ENCODE measurements at regions not wholly inside any gene's neighbourhood (a gene's known extent, or its start where the extent isn't known, plus 50 kb on each side); places are given as distances from the start of the nearest gene placed in this dataset.

DNA sequence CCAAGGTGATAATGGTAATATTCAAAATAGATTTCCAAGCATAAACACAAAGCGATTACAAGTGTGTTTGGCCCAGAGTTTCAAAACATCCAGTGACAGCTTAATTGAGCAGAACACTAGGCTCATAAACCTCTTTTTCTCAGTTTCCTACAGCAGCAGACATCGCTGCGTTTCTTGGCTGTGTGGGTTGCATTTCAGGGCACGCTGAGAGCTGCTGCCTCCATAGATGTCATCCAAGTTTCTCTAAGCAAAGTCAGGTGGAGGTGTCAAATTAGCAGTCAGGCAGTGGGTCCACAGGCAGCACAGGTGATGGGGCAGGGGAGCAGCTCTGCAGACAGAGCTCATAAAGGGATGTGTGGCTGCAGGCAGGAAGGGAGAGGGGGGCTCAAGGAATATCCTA, 50.5 kb upstream of the COL13A1 start (continued):
- TF ChIP-seq, protein P1, sequence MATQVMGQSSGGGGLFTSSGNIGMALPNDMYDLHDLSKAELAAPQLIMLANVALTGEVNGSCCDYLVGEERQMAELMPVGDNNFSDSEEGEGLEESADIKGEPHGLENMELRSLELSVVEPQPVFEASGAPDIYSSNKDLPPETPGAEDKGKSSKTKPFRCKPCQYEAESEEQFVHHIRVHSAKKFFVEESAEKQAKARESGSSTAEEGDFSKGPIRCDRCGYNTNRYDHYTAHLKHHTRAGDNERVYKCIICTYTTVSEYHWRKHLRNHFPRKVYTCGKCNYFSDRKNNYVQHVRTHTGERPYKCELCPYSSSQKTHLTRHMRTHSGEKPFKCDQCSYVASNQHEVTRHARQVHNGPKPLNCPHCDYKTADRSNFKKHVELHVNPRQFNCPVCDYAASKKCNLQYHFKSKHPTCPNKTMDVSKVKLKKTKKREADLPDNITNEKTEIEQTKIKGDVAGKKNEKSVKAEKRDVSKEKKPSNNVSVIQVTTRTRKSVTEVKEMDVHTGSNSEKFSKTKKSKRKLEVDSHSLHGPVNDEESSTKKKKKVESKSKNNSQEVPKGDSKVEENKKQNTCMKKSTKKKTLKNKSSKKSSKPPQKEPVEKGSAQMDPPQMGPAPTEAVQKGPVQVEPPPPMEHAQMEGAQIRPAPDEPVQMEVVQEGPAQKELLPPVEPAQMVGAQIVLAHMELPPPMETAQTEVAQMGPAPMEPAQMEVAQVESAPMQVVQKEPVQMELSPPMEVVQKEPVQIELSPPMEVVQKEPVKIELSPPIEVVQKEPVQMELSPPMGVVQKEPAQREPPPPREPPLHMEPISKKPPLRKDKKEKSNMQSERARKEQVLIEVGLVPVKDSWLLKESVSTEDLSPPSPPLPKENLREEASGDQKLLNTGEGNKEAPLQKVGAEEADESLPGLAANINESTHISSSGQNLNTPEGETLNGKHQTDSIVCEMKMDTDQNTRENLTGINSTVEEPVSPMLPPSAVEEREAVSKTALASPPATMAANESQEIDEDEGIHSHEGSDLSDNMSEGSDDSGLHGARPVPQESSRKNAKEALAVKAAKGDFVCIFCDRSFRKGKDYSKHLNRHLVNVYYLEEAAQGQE (IDR thresholded peaks at IDR 0.05; ENCODE audit: borderline replicate concordance): no peak
- TF ChIP-seq, protein P1 (CRISPR knock-in tag; IDR thresholded peaks at IDR 0.05; ENCODE audit: low read depth): no peak
- TF ChIP-seq SRSF3 (IDR thresholded peaks at IDR 0.05; ENCODE audit: insufficient read depth, low read length): no peak
- TF ChIP-seq HMG20B (CRISPR knock-in tag; IDR thresholded peaks at IDR 0.05): no peak
- no peak for TF ChIP-seq ESRRA (IDR thresholded peaks at IDR 0.05; ENCODE audit: borderline replicate concordance, low read depth)
- no peak for TF ChIP-seq ILK (tag; IDR thresholded peaks at IDR 0.05; ENCODE audit: borderline replicate concordance, low read depth)
- TF ChIP-seq, protein P2, sequence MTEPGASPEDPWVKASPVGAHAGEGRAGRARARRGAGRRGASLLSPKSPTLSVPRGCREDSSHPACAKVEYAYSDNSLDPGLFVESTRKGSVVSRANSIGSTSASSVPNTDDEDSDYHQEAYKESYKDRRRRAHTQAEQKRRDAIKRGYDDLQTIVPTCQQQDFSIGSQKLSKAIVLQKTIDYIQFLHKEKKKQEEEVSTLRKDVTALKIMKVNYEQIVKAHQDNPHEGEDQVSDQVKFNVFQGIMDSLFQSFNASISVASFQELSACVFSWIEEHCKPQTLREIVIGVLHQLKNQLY (CRISPR knock-in tag; conservative IDR thresholded peaks at IDR 0.05): no peak
- no peak for TF ChIP-seq STAT5A (IDR thresholded peaks at IDR 0.05; ENCODE audit: borderline replicate concordance, low read length)
- no peak for TF ChIP-seq E2F4 (CRISPR knock-in tag; IDR thresholded peaks at IDR 0.05; ENCODE audit: low read depth)
- TF ChIP-seq RBM34 (IDR thresholded peaks at IDR 0.05; ENCODE audit: borderline replicate concordance, insufficient read depth, low read length): no peak
- no peak for TF ChIP-seq CEBPB (tag; IDR thresholded peaks at IDR 0.05)
- TF ChIP-seq GATAD2B (IDR thresholded peaks at IDR 0.05; ENCODE audit: borderline replicate concordance): no peak
- no peak for TF ChIP-seq CBX5 (IDR thresholded peaks at IDR 0.05; ENCODE audit: borderline replicate concordance, low read depth)
- no peak for TF ChIP-seq TFAM (CRISPR knock-in tag; conservative IDR thresholded peaks at IDR 0.05)
- no peak for TF ChIP-seq NR1H2 (CRISPR knock-in tag; IDR thresholded peaks at IDR 0.05)

All from K562 (cell line).